ENCODE measurements at regions not wholly inside any gene's neighbourhood (a gene's known extent, or its start where the extent isn't known, plus 50 kb on each side); places are given as distances from the start of the nearest gene placed in this dataset.
"Not testable (repeated sequence)": the region's sequence is repeated elsewhere in the genome, so short reads cannot be mapped to it uniquely, and the experiment has no call there.

GRCh38 chr2:133844214-133844892 lies 276.1 kb upstream of the NCKAP5 start:
- no peak overlapping the region for H3K4me3 ChIP-seq (ENCODE audit: low read length)
- DNase-seq (ENCODE audit: low read depth, low spot score): peak; percentile 33

- H3K4me3 ChIP-seq (ENCODE audit: low read length): no peak overlapping the region
- no peak for DNase-seq (ENCODE audit: low read depth, low spot score)
Measured at GRCh38 chr2:133846476-133846875, 278.2 kb upstream of the NCKAP5 start.

- H3K4me3 ChIP-seq (ENCODE audit: low read length): no peak overlapping the region
- no peak for DNase-seq (ENCODE audit: low read depth, low spot score)
Measured at GRCh38 chr2:133847591-133847990, 279.3 kb upstream of the NCKAP5 start.

- no peak for DNase-seq (ENCODE audit: low read depth, low spot score)
- no peak overlapping the region for H3K4me3 ChIP-seq (ENCODE audit: low read length)
Measured at GRCh38 chr2:133848111-133848649, 279.9 kb upstream of the NCKAP5 start.

GRCh38 chr2:133849341-133849740 lies 281.1 kb upstream of the NCKAP5 start:
- no peak for DNase-seq (ENCODE audit: low read depth, low spot score)

GRCh38 chr2:133854603-133855200 lies 286.4 kb upstream of the NCKAP5 start:
- DNase-seq (ENCODE audit: low read depth, low spot score): no peak

More at GRCh38 chr2:133849341-133849740, 281.1 kb upstream of the NCKAP5 start:
- no peak overlapping the region for H3K4me3 ChIP-seq (ENCODE audit: low read length)

GRCh38 chr2:133855526-133855925 lies 287.3 kb upstream of the NCKAP5 start:
- no peak overlapping the region for H3K4me3 ChIP-seq (ENCODE audit: low read length)
- DNase-seq (ENCODE audit: low read depth, low spot score): no peak

More at GRCh38 chr2:133854603-133855200, 286.4 kb upstream of the NCKAP5 start:
- H3K4me3 ChIP-seq (ENCODE audit: low read length): no peak overlapping the region

GRCh38 chr2:133856678-133857077 lies 288.4 kb upstream of the NCKAP5 start:
- no peak for DNase-seq (ENCODE audit: low read depth, low spot score)
- H3K4me3 ChIP-seq (ENCODE audit: low read length): no peak overlapping the region

- H3K4me3 ChIP-seq (ENCODE audit: low read length): no peak overlapping the region
- no peak for DNase-seq (ENCODE audit: low read depth, low spot score)
Measured at GRCh38 chr2:133859578-133859977, 291.3 kb upstream of the NCKAP5 start.

GRCh38 chr2:133862400-133862977 lies 294.2 kb upstream of the NCKAP5 start:
- H3K4me3 ChIP-seq (ENCODE audit: low read length): no peak overlapping the region
- DNase-seq (ENCODE audit: low read depth, low spot score): no peak

GRCh38 chr2:133863106-133863800 lies 295.0 kb upstream of the NCKAP5 start:
- H3K4me3 ChIP-seq (ENCODE audit: low read length): no peak overlapping the region
- no peak for DNase-seq (ENCODE audit: low read depth, low spot score)

- H3K4me3 ChIP-seq (ENCODE audit: low read length): no peak overlapping the region
- DNase-seq (ENCODE audit: low read depth, low spot score): no peak
Measured at GRCh38 chr2:133865141-133865540, 296.9 kb upstream of the NCKAP5 start.

- DNase-seq (ENCODE audit: low read depth, low spot score): no peak
- no peak overlapping the region for H3K4me3 ChIP-seq (ENCODE audit: low read length)
Measured at GRCh38 chr2:133867166-133867565, 298.9 kb upstream of the NCKAP5 start.

GRCh38 chr2:133871545-133872209 lies 303.4 kb upstream of the NCKAP5 start:
- no peak for DNase-seq (ENCODE audit: low read depth, low spot score)
- H3K4me3 ChIP-seq (ENCODE audit: low read length): no peak overlapping the region

- no peak for DNase-seq (ENCODE audit: low read depth, low spot score)
- H3K4me3 ChIP-seq (ENCODE audit: low read length): no peak overlapping the region
Measured at GRCh38 chr2:133878326-133878725, 310.1 kb upstream of the NCKAP5 start.

GRCh38 chr2:133879703-133880102 lies 311.4 kb upstream of the NCKAP5 start:
- H3K4me3 ChIP-seq (ENCODE audit: low read length): no peak overlapping the region
- DNase-seq (ENCODE audit: low read depth, low spot score): no peak

- not testable (repeated sequence) for DNase-seq (ENCODE audit: low read depth, low spot score); H3K4me3 ChIP-seq (ENCODE audit: low read length)
Measured at GRCh38 chr2:133882159-133882558, 313.9 kb upstream of the NCKAP5 start.

GRCh38 chr2:133884739-133885381 lies 316.6 kb upstream of the NCKAP5 start:
- no peak overlapping the region for H3K4me3 ChIP-seq (ENCODE audit: low read length)
- peak; percentile 10 for DNase-seq (ENCODE audit: low read depth, low spot score)

GRCh38 chr2:133885847-133886246 lies 317.6 kb upstream of the NCKAP5 start:
- H3K4me3 ChIP-seq (ENCODE audit: low read length): no peak overlapping the region
- no peak for DNase-seq (ENCODE audit: low read depth, low spot score)

Measured in Jurkat, Clone E6-1 (cell line).